ENCODE measurements at regions not wholly inside any gene's neighbourhood (a gene's known extent, or its start where the extent isn't known, plus 50 kb on each side); places are given as distances from the start of the nearest gene placed in this dataset.
"Not testable (repeated sequence)": the region's sequence is repeated elsewhere in the genome, so short reads cannot be mapped to it uniquely, and the experiment has no call there.

DNA sequence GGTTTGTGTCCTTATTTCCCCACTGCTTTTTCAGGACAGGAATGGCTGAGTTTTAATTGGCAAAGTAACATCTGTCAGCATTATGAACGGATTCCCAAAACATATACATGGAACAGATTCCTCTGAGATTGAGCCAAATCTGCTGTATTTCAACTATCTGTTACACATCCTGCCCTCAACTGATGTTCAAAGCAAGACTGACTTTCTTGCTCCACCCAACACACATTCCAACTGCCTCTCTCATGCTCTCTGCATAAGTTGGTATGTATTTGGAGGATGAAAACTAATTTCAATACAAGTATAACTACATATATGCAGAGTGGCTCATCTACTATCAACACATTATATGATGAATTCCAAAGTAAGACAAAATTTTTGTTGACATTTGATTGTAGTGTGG lies 342.2 kb downstream of the GATA3 start:
- DNase-seq: no peak

DNA sequence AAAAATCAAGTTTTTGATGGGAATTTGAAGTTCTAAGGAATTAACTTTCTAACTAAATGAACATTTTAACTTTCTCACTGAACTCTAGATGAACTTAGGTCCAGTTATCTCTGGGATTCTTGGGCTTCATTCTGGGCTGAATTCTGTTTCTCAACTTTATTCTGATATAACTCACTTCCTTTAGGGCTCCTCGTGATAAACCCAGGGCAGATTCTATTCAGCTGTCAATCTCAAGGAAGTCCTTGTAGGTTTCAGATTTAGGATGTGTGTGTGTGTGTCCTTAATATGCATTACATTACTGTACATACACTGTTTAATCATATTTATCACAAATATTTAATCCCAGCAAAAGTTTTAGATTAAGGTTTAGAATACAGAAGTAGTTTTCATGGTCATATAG lies 344.3 kb downstream of the GATA3 start:
- DNase-seq: no peak

DNA sequence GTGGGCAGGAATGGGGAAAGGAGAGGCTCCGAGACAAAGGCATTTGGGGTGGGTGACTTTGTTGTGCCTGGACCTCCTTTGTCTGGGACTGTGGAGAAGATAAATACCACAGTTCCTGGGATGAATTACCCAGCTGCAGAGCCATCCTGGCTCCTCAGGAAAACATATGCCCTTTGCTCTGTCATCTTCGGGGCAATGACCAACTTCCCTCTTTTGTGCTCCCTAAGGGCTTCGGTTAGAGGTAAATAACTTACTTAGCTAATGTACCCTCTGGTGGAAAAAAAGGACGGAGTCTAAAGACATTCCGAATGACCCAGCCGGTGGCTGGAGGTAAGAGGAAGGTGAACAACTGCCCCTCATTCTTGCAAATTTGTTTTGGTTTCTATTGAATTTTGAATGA lies 345.7 kb downstream of the GATA3 start:
- DNase-seq: no peak

DNA sequence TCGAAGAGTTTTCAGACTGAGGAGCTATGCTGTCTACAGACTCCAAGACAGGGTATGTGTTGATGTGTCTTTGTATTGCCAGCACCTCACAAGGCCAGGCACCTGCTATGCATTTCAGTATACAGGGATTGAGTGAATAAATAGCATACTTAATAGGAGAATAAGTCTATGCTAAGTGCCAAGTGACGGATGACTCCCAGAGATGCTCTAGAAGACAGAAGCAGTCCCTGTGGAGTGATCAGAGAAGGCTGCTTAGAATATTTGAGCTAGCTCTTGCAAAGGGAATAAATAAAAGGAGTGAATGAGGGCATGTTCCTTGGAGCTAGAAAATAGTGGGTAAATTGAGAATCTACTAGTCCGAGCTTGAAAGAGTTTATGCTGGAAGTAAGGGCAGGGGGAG lies 346.4 kb downstream of the GATA3 start:
- DNase-seq: no peak

DNA sequence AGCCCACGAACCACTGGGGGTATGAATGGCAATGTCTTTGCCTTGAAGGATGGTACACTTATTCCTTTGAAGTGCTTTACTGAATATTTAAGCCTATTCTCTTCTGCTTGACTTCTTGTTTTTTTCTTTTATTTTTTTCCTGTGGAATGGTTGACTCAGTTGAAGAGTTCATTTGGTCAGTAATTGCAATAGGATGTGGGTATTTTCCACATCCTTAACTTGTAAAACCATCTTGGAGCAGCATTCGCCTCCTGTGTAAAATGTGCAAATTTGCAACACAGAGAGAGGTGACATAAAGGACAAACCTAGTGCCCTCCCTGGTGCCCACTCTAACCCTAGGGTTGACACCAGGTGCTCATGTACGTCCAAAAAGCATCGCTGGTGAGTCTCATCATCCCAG lies 347.0 kb downstream of the GATA3 start:
- DNase-seq: no peak

DNA sequence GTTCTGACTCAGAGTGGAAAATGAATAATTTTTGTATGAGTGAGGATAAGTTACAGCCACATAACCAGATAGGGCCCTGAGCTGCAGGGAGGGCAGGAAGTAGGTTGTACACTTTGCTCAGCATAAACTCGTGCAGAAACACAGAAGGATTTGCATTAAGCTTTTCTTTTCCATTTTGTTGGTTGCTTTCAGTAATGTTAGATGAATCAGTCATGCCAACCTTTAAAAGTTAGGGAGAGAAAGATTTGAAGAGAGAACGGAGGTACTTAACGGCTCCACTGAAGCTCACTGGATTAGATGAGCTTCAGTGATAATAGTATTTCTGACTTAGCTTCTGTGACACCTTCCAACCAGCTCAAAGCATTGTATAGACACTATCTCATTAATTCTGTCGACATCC lies 348.1 kb downstream of the GATA3 start:
- peak; percentile 19 for DNase-seq

DNA sequence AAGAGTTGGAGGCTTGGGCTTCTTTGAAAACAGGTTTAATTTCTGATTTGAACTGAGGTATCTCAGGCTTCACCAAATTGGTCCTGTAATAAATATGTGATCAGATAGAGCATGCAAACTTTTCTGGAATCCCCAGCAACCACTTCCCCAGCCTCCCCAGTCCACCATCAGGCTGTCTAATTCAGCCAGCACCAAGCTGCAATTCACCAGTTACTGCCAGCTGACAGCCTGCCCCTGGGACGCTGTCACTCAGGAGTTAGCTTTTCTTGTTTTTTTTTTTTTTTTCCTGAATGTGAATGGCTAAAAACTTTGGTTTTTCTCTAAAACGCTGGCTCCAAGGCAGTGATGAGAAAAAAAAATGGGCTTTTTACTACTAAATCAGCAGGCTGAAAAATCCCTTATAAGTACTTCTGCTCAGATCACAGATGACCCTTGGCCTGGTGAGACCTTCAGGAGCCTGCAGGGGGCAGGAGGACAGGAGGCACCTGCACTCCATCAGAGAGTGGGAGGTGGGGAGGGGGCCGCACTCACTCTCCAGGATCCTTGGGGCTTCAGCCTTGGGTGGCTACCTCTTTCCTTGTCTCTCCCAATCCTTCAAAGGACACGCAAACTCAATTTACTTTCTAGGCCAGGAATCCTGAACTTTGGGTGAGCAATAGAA lies 349.4 kb downstream of the GATA3 start:
- DNase-seq: no peak

DNA sequence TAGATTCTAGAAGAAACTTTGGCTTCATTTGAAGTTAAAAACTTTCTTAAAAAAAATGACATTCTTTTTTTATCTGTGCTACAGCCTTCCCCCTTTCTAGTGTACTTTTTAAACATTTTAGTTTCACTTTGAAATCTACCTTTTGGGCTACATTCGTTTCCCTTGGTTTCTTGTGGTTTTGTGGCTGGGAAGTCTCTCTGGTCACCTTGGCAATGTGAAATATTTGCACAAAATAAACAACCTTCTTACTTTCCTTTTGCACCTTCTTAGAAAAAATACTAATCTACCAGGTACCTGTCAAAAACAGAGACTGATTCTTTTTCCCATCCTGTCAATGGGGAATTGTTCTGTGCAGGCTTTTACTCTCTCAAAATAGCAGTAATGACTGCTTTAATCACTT lies 350.2 kb downstream of the GATA3 start:
- no peak for DNase-seq

DNA sequence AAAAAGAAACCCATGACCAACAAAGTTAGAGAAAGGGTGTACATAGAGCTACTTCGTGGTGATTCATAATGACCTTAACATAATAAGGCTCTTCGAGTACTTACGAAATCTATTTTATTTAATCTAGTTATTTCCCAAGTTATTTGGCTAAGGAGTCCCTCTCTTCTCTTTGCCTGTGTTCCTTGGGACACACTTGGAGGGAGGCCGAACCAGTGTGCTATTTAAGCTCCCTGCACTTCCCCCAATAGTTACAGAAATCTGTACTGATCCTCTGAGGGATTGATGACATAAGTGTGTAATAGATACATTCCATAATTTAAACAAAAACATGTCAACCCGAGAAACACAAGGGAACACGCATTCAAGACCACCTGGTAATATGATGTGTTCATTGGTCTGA lies 351.1 kb downstream of the GATA3 start:
- no peak for DNase-seq

DNA sequence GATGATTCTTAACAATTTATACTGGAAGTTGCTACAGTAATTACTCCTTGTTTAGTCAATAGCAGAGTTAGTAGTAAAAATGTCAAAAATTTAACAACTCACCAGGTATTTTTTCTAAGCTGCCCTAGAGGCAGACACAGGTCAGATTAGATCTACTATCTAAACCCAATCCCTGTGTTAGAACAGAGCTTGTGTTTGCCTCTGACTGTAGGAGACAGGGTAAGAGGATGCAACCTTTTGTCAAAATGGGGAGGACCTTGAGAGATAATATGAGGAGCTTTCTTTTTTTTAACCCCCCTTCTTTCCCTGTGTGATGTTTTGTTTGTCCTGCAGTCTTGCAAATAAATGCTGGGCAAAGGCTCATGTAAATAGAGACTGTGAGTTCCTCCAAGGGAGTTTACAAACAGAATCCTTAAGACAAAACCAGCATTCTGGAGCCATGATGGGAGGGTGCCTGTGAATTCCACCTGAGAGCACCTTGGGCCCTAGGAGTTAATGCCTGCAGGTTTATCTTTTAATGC lies 353.1 kb downstream of the GATA3 start:
- no peak for DNase-seq

DNA sequence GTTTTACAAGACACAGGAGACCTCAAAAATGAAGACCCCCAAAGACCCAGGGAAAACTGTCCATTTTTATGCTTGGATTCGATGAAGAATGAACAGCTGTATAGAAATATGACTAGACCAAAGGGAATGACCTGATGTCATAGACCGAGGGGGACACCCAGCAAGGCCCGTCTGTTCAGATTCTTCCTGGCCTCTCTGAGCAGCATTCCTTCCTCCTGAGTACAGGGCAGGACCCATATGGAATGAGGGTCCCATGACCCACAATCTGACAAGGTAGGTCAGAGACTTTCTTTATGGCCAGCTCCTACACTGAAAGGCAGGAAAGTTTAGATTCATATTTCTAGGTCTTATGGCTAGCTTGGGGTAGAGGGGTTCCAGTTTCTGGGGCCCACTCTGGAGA lies 356.0 kb downstream of the GATA3 start:
- DNase-seq: no peak

DNA sequence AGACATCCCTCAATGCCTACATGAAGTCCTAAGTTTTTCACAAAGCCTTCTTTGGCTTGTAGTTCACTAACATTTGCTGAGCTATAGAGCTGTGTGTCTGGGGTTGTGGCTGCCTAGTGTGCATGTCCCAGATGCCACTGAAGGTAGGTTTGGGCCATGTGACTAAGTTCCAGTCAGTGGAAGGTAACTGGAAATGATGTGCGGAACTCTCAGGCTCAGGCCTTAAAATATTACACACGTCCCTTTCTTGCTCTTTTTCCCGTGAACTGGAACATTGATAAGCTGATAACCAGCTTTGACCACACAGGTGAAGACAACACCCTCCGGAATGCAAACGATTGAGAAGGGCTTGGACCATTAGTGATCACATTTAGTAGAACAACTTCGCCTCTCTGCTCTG lies 358.1 kb downstream of the GATA3 start:
- no peak for DNase-seq

DNA sequence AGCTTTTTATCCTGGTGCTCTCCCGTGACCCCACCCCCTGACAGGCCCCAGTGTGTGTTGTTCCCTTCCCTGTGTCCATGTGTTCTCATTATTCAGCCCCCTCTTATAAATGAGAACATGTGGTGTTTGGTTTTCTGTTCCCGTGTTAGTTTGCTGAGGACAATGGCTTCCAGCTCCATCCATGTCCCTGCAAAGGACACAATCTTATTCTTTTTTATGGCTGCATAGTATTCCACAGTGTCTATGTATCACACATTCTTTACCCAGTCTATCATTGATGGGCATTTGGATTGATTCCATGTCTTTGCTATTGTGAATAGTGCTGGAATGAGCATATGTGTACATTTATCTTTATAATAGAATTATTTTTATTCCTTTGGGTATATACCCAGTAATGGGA lies 360.5 kb downstream of the GATA3 start:
- DNase-seq: not testable (repeated sequence)

DNA sequence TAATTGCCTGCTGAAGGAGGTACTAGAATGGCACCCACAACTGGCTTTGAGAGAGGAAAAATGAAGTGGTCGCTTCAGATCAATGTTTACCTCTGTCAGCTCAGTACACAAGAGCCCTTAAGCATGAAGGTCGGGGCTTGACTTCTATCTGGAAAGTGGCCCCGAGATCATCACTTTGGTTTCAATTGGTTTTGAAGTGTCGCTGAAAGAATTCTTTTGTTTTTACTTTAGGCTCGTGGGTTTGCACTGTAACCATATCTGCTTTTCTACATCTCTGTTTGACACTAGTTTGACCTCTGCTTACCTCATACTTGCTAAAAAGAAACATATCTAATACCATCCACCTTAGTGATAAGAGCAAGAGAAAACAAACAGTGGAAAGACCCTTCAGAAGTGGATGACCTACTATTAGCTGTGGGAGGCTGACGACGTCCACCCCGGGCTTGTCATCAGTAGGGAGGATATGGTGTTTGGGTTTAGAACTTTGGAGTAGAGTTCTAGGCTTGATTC lies 361.8 kb downstream of the GATA3 start:
- DNase-seq: no peak

DNA sequence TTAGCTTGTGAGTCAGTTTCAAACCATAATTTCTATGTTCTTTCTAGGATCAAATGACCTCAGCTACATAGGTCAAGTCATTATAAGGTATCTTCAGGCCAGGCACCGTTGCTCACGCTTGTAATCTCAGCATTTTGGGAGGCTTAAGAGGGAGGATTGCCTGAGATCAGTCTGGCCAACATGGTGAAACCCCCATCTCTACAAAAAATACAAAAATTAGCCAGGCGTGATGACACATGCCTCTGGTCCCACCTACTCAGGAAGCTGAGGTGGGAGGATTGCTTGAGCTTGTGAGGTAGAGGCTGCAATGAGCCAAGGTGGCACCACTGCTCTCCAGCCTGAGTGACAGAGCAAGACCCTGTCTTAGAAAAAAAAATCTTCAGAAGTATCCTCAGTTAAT lies 362.3 kb downstream of the GATA3 start:
- no peak for DNase-seq

DNA sequence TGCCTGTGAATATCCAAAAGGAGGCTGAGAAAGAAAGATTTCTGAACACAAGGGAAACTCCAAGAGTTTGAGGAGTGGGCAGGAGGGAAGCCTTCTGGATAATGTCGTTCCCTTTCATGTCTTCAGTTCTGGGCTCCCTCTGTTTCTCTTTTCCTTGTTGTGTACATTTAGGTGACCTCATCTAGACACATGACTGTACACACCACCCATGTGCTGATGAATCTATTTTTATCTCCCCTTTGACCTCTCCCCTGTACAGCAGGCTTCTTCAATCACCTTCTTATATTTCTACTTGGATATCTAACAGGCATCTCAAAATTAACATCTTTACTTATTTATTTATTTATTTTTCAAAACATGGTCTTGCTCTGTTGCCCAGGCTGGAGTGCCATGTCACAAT lies 363.1 kb downstream of the GATA3 start:
- DNase-seq: no peak

DNA sequence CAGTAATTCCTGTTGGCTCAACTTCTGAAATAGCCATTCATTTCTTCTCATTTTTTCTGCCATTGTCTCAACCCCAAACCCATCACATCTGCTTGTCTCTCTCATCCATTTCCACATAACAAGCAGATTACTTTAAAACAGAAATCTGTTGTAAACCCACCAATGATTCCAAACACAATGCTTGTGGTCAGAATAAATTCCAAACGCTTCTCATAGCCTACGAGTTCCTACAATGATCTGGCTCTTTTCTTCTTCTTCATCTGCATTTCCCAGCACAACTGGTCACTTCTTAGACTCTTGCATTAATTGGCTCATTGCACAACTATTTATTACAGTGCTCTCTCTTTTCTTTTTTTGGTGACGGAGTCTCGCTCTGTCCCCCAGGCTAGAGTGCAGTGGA lies 364.1 kb downstream of the GATA3 start:
- no peak for DNase-seq

DNA sequence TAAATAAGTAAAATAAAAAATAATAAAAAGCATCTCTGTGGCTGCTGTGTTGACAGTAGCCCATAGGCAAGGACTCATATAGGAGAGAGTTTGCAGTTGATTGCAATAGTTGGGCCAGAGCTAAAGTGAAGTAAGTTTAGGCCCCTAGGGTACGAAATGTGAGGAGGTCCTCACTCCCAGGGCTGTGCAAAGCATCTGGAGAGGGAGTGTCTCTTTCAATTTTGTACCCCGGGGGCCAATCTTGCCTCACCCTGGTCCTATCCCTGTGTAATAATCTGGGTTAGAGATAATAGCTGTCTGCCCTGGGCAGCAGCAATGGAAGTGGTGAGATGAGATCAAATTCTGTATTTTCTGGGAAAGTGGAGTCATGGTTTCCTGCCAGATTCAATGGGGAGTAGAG lies 365.7 kb downstream of the GATA3 start:
- no peak for DNase-seq

DNA sequence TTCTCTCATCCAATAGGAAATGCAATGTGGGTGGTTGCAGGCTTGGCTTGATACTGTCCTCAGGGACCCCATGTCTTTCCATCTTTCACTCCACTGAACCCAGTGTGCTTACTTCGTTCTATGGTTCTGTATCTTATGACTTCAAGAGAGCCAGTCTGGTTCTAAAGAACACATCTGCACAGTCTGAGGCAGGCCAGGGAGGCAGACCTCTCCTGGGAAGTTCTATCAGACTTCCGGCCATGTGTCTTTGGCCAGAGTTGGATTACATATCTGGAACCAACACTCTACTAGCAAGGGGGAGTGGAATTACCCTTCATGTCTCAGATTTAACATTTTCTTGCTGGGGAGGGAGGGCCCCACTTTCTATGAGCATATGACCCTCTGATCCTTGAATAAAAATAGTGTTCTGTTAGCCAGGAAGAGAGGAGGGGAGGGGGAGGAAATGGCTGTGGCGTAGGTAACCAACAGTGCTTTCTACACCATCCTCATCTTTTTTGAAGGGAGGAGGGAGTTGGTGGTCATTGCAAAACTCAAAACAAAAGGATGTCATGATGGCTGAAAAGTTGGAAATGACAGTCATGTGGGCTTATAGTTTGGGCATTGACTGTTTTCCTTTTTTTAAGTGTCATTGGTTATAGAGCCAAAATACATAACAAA lies 370.2 kb downstream of the GATA3 start:
- DNase-seq: no peak

DNA sequence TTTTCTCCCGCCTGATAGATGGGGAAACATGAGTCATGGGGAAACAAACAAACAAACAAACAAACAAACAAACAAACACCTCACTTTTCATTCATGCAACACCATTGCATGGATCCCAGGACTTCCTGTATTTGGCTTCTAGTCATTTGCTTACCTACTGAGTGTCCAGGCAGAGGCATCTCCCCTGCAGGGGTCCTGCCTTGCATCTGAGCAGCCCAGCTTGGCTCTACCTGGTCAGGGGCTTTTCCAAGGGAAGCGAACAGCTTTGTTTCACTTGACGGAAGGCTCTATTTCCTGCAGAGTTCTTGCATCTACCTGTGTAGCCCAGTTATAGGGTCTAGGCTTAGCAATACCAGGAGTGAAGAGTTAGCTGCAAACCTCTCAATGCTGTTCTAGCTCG lies 374.2 kb downstream of the GATA3 start:
- no peak for DNase-seq

DNA sequence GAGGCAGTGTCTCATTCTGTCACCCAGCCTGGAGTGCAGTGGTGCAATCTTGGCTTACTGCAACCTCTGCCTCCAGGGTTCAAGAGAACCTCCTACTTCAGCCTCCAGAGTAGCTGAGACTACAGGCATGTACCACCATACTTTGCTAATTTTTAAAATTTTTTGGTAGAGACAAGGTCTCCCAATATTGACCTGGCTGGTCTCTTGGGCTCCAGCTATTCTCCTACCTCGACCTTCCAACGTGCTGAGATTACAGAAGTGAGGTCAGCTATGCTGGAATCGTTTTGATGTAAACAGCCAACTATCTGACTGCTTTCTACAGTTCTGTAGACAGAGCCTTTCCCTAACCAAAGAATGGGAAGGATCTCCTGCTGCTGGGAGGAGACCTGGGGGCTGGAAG lies 375.8 kb downstream of the GATA3 start:
- no peak for DNase-seq

DNA sequence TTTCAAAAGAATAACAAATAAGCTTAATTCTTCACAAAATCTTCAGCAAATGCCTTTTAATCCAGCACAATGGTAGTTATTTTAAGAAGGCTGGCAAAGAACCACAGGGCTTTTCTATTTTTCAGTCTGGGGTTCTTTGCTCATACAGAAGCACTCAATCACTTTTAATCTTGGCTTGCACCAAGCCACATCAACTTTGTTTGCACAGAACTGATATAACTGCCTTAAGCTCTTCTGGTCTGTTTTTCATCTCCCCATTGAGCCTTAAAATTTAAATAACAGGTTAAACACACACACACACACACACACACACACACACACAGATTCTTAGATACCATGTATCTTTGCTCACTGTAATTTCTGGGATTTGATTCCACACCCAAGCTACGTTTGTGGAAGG lies 377.0 kb downstream of the GATA3 start:
- no peak for DNase-seq

DNA sequence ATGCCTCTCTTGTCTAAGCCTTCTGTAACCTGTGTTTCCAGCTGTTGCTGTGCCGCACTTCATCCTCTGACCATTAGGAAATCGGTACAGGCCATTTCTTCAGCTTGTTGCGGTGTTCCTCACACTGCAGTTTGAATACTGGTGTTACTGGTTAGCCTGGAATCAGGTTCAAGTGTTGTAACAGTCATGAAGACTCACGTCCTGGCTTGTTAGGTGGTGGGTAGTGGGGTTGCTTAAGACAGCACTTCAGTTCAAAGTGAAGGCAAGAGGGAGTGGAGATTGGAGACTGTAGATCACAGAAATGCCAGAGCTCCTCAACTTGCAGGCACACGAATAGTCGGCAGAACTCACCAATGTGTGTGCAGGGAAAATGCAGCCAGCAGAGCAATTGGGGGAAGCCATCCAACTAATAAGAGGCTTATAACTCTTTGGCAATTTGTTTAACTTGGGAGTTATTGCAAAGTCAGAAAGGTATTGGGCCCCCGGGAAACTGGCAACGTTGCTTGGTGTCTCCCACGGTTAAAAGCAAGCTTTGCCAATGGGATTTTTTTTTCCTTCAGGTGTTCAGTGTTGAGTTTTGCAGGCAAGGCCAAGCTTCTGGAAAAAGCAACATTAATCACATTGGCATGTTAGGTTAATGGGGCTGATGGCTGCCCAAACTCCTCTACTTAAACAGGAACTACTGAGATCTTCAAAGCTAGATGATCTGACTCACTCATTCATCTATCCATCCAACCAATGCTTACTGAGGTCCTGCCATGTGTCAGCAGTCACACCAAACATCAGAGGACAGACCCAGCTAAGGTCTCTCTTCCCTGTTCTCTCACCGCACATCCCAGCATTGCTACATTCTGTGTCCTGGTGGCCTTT lies 380.9 kb downstream of the GATA3 start:
- no peak for DNase-seq

DNA sequence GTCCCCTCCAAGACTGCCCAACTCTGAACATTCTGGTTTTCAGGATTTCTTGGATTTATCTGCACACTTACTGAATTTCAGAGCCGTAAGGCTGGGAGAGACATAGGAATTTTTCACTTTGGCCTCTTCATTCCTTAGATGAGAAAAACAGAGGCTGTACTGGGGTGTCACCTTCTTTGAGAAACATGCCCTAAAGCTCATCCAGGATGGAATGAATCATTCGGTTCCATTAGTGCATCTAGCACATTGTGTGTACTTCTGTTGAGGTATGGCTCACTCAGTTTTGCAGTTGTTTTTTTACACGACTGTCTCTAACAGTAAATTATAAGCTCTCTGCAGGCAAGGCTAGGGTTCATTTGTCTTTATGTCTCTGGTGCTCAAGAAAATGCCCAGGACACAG lies 383.4 kb downstream of the GATA3 start:
- DNase-seq: no peak
